Activated naive CD4-positive, alpha-beta T cell treated with anti-CD3 and anti-CD28 coated beads, Interleukin-2, amount 50 U/mL, for 16 hours (primary cell): ENCODE measurements at regions not wholly inside any gene's neighbourhood (a gene's known extent, or its start where the extent isn't known, plus 50 kb on each side); places are given as distances from the start of the nearest gene placed in this dataset.
"Not testable (repeated sequence)": the region's sequence is repeated elsewhere in the genome, so short reads cannot be mapped to it uniquely, and the experiment has no call there.

Source experiments
- DNase-seq: peaks from one replicate; pipeline ENCODE4 v3.0.0-alpha.2; 2020

DNA sequence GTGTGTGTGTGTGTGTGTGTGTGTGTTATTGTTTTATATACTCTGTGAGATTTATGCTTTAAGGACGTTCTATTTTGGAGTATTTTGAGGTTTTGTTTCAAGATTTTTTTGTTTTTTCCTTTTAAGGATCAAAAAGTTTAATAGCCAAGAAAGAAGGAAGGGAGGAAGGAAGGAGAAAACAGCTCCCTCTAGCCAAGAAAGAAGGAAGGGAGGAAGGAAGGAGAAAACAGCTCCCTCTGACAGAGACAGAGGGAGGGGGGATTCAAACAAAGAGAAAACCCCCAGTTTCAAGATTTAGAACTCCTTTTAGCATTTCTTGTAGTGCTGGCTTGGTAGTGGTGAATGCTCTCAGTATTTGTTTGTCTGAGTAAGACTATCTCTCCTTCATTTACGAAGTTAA is 731.8 kb downstream of the ANKRD7 start:
- not testable (repeated sequence) for DNase-seq

DNA sequence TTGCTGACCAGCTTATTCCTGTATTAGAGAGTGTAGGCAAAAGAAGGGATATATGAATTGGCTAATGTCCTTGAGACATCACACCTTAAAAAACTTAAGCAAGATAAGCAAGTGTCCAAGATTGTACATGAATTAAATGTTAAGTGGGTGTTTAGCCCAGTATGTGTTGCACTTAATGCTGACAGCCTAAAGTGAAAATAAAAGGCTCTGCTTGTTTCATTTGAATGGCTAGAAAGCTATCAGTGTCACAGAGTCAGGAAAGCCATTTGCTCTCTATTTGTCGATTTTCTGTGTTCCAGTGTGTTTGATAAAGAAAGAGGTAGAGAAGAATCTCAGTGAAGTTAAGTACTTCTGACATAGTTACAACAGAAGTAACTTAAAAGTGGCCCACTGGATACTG is 744.9 kb downstream of the ANKRD7 start:
- DNase-seq: no peak

DNA sequence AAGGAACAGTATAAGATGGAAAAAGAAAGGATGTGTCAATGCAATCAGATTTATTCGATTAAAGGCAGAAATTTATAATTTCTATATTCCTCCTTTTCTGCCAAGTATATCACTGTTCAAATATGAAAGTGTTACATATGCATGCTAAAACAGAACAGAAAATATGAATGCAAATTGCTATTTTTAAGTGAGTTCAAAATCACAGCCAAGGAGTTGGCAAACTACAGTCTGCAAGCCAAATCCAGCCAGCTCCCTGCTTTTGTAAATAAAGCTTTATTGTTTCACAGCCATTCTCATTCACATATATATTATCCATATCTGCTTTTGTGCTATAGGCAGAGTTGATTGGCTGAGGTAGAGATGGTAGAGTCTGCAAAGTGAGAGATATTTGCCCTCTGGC is 747.2 kb downstream of the ANKRD7 start:
- no peak for DNase-seq

DNA sequence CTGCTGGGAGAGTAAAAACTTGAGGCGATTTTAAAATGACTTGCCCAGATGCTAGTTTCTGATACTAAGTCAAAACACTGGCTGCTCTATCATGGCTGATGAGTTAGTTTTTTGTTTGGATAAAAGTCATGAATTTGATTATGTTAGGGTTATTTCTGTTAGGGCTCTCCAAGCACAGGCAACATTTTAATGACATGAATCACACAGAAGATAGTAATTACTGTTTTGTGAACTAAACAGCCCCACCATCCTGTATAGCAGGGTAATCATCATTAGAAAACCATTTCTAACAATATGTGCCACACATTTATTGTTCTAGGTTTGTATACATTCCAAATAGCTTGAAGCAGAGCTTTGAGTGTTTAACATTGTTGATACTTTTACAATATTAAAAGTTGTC is 750.3 kb downstream of the ANKRD7 start:
- DNase-seq: no peak

DNA sequence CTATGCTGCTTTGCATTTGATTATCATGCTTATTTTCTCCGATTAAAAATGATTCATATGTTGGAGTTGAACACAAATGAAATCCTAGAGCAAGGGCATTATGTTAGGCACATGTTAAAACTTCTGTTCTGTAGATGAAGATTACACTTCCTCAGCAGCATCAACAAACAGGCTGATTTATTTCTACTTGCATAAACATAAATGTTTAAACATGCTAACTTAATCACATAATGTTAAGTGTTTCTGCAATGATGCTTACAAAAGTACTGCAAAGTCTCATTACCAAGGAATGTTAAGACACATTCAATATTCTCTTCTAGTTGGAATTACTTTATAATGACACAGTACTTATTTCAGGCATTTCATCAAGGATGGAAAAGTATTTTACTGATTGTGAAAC is 770.8 kb downstream of the ANKRD7 start:
- no peak for DNase-seq

DNA sequence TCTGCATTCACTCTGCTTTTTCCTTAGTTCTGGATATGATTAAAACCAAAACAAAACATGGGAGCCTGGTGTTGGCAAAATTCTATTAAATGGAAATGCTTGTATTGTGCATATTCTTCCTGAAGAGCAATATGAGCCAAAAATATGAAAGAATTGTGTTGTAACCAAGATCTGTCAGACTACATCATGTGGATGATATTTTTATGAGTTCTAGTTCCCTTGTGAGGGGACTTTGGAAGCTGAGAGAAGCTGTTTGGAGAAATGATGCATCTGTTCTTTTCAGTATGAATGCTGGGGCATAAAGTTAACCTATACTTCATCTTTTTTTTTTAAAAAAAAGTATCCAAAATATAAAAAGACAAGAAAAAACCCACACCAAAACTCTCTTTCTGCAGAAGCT is 782.7 kb downstream of the ANKRD7 start:
- no peak for DNase-seq

DNA sequence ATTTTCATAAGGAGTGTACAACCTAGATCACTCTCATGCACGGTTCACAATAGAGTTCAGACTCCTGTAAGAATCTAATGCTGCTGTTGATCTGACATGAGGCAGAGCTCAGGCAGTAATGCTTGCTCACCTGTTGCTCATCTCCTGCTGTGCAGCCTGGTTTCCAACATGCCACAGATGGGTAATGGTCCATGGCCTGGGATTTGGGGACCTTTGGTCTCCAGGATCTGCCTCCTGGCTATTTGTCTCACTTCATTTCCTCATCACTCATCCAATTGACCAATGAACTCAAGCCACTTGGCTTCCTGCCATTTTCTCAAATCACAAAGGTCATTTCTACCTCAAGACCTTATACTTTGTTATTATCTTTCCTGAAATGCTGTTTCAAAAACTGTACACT is 786.1 kb downstream of the ANKRD7 start:
- no peak for DNase-seq

DNA sequence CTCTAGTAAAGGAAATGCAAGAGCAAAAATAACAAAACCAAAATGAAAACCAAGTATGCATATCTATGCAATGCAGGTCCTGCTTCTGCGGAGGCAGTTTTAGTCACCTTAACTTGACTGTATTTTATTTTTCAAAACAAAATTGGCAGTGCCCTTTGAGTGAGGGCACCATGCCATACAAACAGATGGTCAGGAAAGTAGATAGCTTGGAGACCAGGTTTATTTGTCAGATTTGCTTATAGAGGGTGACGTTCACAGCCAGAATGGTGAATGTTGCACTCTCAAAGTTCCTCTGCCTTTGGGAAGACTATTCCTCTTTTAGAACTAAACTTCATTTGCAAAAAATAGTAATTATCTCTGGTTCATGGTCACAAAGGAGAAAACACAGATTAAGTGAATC is 801.9 kb downstream of the ANKRD7 start:
- DNase-seq: no peak

DNA sequence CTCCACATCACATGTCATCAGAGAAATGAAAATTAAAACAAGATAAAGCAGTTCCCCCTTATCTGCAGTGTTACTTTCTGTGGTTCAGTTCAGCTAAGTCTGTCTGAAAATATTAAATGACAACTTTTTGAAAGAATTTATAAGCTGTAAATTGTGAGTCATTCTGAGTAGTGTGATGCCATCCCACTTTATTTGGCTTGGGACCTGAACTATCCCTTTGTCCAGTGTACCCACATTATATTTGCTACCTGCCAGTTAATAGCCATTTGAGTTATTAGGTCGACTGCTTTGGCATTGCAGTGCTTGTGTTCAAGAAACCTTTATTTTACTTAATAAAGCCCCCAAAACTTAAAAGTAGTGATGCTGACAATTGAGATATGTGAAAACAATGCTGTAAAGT is 804.2 kb downstream of the ANKRD7 start:
- DNase-seq: no peak

DNA sequence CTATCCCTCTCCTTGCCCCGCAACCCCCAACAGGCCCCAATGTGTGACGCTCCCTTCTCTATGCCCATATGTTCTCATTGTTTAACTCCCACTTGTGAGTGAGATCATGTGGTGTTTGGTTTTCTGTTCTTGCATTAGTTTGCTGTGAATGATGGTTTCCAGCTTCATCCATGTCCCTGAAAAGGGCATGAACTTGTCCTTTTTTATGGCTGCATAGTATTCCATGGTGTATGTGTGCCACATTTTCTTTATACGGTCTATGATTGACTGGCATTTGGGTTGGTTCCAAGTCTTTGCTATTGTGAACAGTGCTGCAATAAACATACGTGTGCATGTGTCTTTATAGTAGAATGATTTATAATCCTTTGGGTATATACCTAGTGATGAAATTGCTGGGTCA is 807.6 kb downstream of the ANKRD7 start:
- DNase-seq: not testable (repeated sequence)

DNA sequence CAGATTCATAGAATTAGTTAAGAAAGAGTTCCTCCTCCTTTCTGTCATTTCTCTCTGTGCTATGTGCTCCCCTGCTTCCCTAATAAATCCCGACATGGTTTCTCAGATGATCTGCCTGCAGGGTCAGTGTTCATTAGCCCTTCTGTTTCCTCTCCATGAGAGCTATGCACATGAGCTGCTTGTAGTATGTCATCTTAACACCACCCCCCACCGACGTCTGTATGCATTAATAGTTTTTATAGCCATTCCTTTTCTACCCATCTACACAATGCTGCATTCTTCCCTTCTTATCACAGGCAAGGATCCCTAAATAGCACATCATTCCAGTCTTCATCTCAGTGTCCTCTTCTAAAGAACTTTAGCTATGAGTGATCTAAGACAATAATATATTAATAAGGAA is 809.1 kb downstream of the ANKRD7 start:
- no peak for DNase-seq

DNA sequence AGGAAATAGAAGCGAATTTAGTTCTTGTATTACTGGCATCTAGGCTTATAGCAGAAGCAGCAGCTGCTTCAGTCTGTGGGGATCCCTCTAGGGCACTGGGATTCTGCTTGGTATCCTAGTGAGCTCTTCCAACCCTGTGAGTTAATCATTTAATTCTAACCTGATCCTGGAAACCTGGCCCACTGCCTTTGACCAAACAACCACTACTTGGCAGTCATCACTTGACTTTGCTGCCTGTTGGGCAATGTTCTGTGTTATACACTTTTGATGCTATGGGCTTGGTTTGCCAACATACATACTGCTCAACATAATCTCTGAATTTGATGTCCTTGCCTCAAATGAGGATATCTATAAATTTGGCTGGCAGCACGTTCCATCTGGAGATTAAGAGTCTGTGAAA is 813.4 kb downstream of the ANKRD7 start:
- no peak for DNase-seq

DNA sequence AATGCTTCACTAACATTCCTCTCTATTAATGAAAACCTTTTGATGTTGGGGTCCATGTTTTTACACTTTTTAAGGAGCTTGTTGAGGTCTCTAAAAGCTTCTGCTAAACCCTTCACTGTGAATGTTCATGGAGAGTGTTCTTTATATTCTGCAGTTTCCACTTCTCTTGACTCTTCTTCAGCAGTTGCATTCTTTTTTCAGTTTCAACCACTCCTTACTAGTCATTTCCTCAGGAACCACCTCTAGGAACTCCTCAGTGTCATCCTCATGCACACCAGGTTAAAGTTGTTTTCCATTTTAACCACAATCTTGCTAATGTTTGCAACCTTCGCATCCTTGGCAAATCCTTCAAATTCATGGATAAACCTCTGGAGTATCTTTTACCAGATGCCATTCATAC is 821.6 kb downstream of the ANKRD7 start:
- DNase-seq: no peak

DNA sequence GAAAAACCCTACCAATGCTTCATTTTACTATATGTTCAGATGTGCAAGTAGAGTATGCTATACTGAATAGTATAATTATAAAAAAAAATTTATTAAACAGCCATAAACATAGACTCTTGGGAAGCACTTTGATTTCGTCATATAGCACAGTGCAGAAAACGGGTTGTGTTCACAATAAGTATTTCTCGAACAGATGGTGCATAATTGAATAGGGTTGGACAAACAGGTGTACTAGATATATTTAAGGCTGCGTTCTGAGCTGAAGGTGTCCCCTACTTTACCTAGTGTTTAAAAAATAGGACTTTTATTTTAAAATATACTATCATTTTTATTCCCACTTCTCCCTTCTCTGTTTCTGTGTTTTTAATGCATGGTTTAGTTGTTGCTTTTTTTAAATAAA is 841.5 kb downstream of the ANKRD7 start:
- DNase-seq: no peak

DNA sequence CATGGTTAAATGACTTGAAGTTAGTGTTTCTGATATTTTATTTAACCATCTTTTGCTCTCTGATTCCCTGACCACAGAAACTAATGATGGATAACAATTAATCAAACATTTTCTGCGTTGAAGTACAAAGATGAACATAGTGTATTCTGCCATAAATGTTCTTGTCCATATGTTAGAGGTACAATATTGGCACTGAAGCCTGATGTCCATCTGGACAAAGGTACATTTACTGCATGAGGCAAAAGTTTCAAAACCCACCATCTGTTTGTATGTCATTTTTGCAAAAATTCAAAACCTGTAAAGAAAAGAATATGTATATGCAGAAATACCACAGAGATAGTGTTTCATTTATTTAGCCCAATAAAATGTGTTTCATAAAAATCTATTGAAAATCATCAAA is 861.5 kb downstream of the ANKRD7 start:
- no peak for DNase-seq

DNA sequence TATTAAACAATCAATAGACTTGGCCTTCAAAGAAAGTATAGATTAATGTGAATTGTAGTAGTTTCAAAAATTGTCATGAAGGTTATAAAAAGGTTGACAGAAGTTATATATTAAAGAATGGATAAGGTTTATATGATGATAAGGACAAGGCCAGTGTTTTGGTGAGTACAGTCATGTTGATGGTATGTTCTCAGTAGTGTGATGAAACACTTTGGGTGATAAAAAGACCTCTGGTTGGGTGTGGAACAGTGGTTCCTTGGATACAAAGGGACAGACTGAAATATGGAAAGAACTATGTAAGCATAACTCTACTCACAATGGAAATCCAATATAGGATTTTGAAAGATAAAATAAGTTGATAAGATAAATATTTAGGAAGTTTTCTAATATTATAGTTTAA is 866.3 kb downstream of the ANKRD7 start:
- DNase-seq: no peak

DNA sequence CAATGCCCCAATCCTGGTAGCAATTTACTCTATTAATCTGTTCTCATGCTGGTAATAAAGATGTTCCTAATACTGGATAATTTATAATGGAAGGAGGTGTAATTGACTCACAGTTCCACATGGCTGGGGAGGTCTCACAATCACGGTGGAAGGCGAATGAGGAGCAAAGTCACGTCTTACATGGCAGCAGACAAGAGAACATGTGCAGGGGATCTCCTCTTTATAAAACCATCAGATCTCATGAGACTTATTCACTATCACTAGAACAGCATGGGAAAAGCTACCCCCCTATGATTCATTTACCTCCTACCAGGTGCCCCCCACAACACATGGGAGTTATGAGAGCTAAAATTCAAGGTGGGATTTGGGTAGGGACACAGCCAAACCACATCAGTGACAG is 872.2 kb downstream of the ANKRD7 start:
- DNase-seq: no peak

DNA sequence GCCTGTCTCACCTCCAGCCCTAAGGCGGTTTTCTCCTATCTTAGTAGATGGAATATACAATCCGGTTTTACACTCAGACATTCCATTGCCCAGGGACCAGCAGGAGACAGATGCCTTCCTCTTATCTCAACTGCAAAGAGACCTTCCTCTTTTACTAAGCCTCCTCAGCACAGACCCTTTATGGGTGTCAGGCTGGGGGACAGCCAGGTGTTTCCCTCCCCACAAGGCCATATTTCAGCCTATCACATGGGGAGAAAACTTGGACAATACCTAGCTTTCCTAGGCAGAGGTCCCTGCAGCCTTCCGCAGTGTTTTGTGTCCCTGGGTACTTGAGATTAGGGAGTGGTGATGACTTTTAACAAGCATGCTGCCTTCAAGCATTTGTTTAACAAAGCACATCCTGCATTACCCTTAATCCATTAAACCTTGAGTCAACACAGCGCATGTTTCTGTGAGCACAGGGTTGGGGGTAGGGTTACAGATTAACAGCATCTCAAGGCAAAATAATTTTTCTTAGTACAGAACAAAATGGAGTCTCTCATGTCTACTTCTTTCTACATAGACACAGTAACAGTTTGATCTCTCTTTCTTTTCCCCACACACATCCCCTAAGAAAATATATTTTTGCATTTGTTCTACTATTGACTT is 876.2 kb downstream of the ANKRD7 start:
- not testable (repeated sequence) for DNase-seq

DNA sequence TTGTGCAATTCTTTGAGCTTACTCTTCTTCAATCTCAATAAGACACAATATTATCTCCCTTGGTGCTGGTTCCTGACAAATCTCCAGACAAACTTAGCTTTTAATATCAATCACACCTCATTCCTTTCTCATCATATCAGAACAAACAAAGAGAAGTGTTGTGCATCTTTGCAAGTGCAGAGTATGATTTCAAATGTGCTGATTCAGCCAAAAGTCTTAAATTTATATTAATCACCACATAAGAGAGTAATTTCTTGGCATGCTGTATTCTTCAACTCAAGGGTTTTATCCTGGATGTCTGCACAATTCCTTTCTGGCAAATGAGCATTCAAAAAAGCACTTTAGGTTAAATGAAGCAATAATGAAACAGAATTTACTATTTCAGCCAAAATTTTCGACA is 877.8 kb downstream of the ANKRD7 start:
- DNase-seq: no peak

DNA sequence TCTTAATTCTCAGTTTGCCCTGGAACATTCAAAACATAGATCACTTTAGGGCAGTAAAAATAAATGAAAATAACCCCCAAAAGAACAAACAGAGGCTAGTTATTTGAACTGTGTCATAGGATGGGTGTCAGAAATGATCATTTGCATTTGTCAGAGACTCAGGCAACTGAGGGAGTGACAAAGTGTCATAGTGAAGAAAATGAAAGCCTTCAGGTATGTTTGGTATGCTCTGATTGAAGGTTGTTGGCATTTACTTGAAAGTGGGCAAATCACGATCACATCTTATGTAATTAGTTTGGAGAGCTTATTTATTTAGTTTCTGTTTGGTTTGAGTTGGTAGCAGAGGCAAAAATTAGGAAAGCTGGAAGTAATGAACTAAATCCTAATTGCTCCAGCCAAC is 880.9 kb downstream of the ANKRD7 start:
- DNase-seq: no peak

DNA sequence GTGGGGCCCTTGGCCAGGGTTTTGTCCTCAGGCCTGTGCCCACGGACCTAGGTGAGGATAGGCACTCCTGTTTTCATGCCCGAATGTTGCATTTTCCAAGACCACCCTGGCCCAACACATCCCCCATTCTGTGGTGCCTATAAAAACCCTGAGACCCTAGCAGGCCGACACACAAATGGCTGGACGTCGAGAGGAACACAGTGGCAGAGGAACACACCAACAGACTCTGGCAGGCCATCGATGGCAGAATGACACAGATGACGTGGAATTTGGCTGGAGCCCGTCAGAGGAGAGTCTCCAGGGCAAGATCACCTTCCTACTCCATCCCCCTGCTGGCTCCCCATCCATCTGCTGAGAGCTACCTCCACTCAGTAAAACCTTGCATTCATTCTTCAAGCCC is 898.8 kb downstream of the ANKRD7 start:
- no peak for DNase-seq

DNA sequence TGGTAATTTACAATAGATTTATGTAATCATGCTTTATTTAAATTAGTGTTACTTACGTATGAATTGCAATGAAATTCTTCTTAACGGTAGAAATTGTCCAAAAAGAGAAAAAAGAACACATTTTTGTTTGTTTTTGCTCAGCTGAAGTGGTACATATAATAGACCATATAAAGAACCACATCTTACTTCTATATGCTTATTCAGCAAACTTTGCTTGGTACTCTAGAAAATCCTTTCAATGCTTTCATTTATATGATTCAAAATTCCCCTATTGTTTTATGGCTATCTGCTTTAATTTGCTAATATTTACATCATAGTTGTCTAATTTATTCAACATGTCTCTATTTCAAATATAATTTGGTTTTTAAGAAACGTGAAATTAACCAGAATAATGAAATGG is 903.2 kb downstream of the ANKRD7 start:
- DNase-seq: no peak

DNA sequence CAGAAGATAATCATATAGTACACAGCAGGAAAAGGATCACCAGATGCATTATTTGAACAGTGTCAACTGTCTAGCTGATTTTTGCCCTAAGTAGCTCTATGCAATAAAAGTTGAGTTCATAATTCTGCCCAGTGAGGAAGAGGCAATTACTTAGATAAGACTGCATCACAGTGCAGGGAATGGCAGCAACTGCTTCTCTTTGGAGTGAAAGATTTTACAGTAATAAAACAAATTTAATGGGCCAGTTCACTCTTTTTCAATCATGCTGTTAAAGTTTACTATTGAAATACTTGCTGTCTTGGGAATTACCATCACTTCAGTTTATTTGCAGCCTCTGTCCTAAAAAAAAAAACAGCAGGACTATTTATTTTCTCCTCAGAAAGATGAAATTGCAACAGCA is 907.9 kb downstream of the ANKRD7 start:
- DNase-seq: no peak

DNA sequence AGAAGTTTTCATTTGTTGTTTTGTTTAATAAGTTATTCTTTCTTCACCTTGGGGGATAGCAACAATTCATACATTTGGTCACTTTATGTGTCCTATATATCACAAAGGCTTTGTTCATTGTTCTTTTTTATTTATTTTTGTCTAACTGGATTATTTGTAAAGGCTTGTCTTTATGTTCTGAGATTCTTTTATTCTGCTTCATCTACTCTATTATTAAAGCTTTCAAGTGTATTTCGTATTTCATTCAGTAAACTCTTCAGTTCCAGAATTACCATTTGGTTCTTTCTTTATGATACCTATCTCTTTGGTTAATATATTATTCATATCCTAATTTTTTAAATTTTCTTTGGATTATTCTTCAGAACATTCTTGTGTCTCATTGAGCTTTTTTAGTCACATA is 942.9 kb downstream of the ANKRD7 start:
- DNase-seq: no peak

DNA sequence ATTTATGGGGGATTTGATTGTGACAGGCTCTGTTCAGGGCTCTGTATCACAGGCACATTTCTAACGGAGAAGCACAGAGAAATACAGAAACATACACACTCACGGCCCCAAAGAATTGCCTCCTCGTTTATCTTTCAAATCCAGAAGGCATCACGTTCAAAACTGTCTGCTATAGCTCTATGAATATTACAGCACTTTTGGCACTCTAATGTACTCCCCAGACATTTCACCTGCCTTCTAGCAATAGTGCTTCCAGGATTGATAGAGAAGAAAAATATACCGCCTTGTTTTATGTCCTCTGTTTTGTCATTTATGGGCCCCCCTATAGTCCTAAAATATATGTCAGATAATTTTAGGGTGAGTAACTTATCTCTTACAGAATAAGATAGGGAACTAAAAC is 947.5 kb downstream of the ANKRD7 start:
- DNase-seq: no peak
